Ishikawa (cell line): ENCODE measurements at regions not wholly inside any gene's neighbourhood (a gene's known extent, or its start where the extent isn't known, plus 50 kb on each side); places are given as distances from the start of the nearest gene placed in this dataset.

Source experiments
- CEBPB ChIP-seq: IDR thresholded peaks from 2 replicates; pipeline ENCODE4 v1.6.1; 2012
- CREB1 ChIP-seq: IDR thresholded peaks from 2 replicates; pipeline ENCODE4 v1.6.1; 2012; ENCODE audit warnings: low read depth
- EGR1 ChIP-seq: IDR thresholded peaks from 2 replicates; pipeline ENCODE4 v1.6.1; 2012
- EP300 ChIP-seq: IDR thresholded peaks from 2 replicates; pipeline ENCODE4 v1.6.1; 2012; ENCODE audit warnings: borderline replicate concordance
- FOXM1 ChIP-seq: IDR thresholded peaks from 2 replicates; pipeline ENCODE4 v1.6.1; 2012; ENCODE audit warnings: low read depth, borderline replicate concordance
- MAX ChIP-seq: IDR thresholded peaks from 2 replicates; pipeline ENCODE4 v1.6.1; 2012
- NFIC ChIP-seq: IDR thresholded peaks from 2 replicates; pipeline ENCODE4 v1.6.1; 2012
- RAD21 ChIP-seq: IDR thresholded peaks from 2 replicates; pipeline ENCODE4 v1.6.1; 2012; ENCODE audit warnings: low read depth
- REST ChIP-seq: IDR thresholded peaks from 2 replicates; pipeline ENCODE4 v1.6.1; 2012; ENCODE audit warnings: low read depth, mild to moderate bottlenecking
- TAF1 ChIP-seq: IDR thresholded peaks from 2 replicates; pipeline ENCODE4 v1.6.1; 2012; ENCODE audit warnings: low read depth, mild to moderate bottlenecking
- TCF12 ChIP-seq: IDR thresholded peaks from 2 replicates; pipeline ENCODE4 v1.6.1; 2012; ENCODE audit warnings: low read depth
- TEAD4 ChIP-seq: IDR thresholded peaks from 2 replicates; pipeline ENCODE4 v1.6.1; 2012
- USF1 ChIP-seq: IDR thresholded peaks from 2 replicates; pipeline ENCODE4 v1.6.1; 2012
- YY1 ChIP-seq: IDR thresholded peaks from 2 replicates; pipeline ENCODE4 v1.6.1; 2012; ENCODE audit warnings: low read depth
- ZBTB7A ChIP-seq: IDR thresholded peaks from 2 replicates; pipeline ENCODE4 v1.6.1; 2012; ENCODE audit warnings: low read depth

GRCh38 chr7:96838481-96838880, 128.8 kb upstream of the SEM1 start:
- no peak for TF ChIP-seq FOXM1
- no peak for TF ChIP-seq RAD21
- no peak for TF ChIP-seq REST
- TF ChIP-seq USF1: no peak
- no peak for TF ChIP-seq EGR1
- no peak for TF ChIP-seq CEBPB
- TF ChIP-seq EP300: no peak
- no peak for TF ChIP-seq CREB1
- TF ChIP-seq TAF1: no peak
- TF ChIP-seq TCF12: no peak
- no peak for TF ChIP-seq YY1
- no peak for TF ChIP-seq MAX
- no peak for TF ChIP-seq TEAD4
- TF ChIP-seq NFIC: no peak
- no peak for TF ChIP-seq ZBTB7A

GRCh38 chr7:96855139-96855538, 145.5 kb upstream of the SEM1 start:
- TF ChIP-seq CEBPB: no peak

- TF ChIP-seq FOXM1 (no peak), YY1 (no peak), ZBTB7A (no peak), NFIC (no peak)
Observed at GRCh38 chr7:96855691-96856090, 146.0 kb upstream of the SEM1 start.

GRCh38 chr7:96869538-96869937, 135.8 kb upstream of the DLX6 start:
- TF ChIP-seq CEBPB (no peak), EGR1 (no peak), REST (no peak), TCF12 (no peak), TEAD4 (no peak), FOXM1 (no peak), YY1 (no peak), CREB1 (no peak), RAD21 (no peak), TAF1 (no peak), ZBTB7A (no peak), EP300 (no peak)

GRCh38 chr7:96870185-96870584, 135.2 kb upstream of the DLX6 start:
- no peak for TF ChIP-seq RAD21
- TF ChIP-seq EP300: no peak
- no peak for TF ChIP-seq TCF12
- no peak for TF ChIP-seq TEAD4
- no peak for TF ChIP-seq CEBPB

- no peak for TF ChIP-seq EP300
- TF ChIP-seq YY1: no peak
Observed at GRCh38 chr7:96870934-96871333, 134.4 kb upstream of the DLX6 start.

GRCh38 chr7:96887426-96887825, 117.9 kb upstream of the DLX6 start:
- no peak for TF ChIP-seq TCF12
- no peak for TF ChIP-seq EP300
- no peak for TF ChIP-seq CREB1
- TF ChIP-seq NFIC: no peak
- TF ChIP-seq TEAD4: no peak
- no peak for TF ChIP-seq EGR1
- no peak for TF ChIP-seq YY1
- no peak for TF ChIP-seq RAD21
- no peak for TF ChIP-seq FOXM1
- TF ChIP-seq ZBTB7A: no peak
- TF ChIP-seq CEBPB: no peak
- TF ChIP-seq TAF1: no peak

GRCh38 chr7:96899108-96899507, 106.2 kb upstream of the DLX6 start:
- TF ChIP-seq TEAD4 (no peak), EP300 (no peak), FOXM1 (no peak), CEBPB (no peak)
